ENCODE measurements at regions not wholly inside any gene's neighbourhood (a gene's known extent, or its start where the extent isn't known, plus 50 kb on each side); places are given as distances from the start of the nearest gene placed in this dataset.

- TF ChIP-seq FOSL1 (IDR thresholded peaks at IDR 0.05; ENCODE audit: insufficient read depth, low read depth, low read length) (no peak), SP2 (IDR thresholded peaks at IDR 0.05; ENCODE audit: low read length) (no peak)
Observed at GRCh38 chr5:174428895-174429294, 295.5 kb upstream of the MSX2 start (continued).
